ENCODE measurements at regions not wholly inside any gene's neighbourhood (a gene's known extent, or its start where the extent isn't known, plus 50 kb on each side); places are given as distances from the start of the nearest gene placed in this dataset.

DNA sequence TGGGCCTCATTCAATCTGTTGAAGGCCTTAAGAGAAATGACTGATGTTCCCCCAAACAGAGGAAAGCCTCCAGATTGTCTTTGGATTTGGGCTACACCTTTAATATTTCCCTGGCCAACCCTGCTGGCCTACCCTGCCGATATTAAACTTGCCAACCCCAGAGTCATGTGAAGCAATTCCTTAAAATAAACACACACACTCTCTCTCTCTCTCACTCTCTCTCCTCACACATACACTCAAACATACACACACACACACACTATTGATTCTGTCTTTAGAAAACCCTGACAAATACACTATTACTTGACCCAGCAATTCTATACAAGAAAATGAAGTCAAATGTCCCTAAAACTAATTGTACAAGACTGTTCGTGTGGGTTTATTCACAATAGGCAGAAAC, 109.9 kb upstream of the ST8SIA2 start:
- Mint-ChIP-seq H3K27me3 (no peaks in the 10 kb centered on the region), H3K36me3 (no peaks in the 10 kb centered on the region), H3K9me3 (peaks cover 3% of the 10 kb centered on the region), H3K27ac (no peak overlapping the region), H3K4me3 (no peak overlapping the region), H3K4me1 (no peaks in the 10 kb centered on the region)
- ATAC-seq: no peak

DNA sequence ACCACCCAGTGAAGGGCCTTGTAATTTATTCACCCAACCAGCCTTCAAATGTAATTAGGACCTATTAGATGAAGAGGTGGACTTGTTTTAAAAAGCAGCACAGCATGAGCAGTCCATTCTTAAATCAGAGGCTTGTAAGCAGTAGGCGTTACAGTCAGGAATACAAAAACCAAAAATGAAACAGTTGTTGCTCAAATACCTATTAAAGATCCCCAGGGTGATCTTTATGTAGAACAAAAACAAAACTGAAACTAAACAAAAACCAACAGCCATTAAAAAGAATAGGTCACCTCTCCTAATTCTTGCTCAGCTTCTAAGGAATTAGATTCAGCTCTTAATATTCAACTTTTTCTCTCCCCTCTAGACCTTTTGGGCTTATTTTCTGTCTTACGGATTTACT, 104.9 kb upstream of the ST8SIA2 start:
- no peak for ATAC-seq
- Mint-ChIP-seq H3K4me3 (no peak overlapping the region), H3K27me3 (peaks cover 10% of the 10 kb centered on the region), H3K9me3 (no peaks in the 10 kb centered on the region), H3K4me1 (no peaks in the 10 kb centered on the region), H3K36me3 (no peaks in the 10 kb centered on the region), H3K27ac (no peak overlapping the region)

DNA sequence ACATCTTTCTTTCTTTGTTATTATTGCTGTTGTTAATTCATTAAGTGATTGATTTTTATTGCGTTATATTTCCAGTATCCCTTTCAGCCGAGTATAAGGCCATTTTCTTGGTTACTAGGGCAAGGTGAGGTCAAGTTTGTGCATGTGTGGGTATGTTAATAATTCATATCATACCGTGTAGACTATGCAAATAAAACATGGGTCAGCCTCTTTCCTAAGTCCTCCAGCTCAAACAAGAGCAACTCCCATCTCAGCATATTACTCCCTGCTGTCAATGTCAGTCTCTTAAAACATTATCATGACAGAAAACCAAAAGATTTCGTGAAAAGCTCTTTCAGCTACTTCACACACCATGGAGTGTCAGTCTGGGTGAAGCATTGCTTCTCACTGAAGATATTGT, 103.9 kb upstream of the ST8SIA2 start:
- Mint-ChIP-seq H3K36me3 (no peaks in the 10 kb centered on the region), H3K4me1 (no peaks in the 10 kb centered on the region), H3K4me3 (no peak overlapping the region), H3K27ac (no peak overlapping the region), H3K9me3 (no peaks in the 10 kb centered on the region), H3K27me3 (peaks cover 10% of the 10 kb centered on the region)
- no peak for ATAC-seq

DNA sequence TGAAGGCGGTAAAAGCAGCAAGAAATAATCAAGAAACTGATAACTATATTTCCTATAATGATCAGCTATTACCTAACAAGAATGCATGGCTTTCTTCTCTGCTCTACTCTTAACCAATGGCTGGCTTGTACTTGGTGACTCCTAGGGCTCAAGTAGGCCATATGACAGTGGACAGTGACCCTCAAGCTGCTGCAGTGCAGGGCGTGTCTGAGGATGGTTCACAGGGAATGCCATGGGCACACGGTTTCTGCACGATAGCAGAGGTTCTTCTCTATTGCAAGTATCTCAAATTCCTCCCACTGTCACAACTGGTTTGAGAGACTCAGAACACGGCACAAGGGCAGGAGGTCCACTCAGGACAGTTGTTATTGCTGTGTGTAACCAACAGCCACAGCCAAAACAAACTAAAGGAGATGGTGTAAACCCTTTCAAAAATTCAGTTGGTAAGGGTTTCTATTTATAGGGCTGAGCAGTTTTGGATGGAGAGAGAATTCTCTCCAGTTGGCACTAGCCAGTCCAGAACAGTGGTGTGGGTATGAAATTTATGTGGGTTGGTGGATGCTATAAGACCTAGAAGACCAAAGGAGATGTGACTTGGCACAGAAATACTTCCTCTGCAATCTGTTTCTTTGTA, 103.2 kb upstream of the ST8SIA2 start:
- no peak for ATAC-seq
- peaks cover 10% of the 10 kb centered on the region for H3K27me3 Mint-ChIP-seq

DNA sequence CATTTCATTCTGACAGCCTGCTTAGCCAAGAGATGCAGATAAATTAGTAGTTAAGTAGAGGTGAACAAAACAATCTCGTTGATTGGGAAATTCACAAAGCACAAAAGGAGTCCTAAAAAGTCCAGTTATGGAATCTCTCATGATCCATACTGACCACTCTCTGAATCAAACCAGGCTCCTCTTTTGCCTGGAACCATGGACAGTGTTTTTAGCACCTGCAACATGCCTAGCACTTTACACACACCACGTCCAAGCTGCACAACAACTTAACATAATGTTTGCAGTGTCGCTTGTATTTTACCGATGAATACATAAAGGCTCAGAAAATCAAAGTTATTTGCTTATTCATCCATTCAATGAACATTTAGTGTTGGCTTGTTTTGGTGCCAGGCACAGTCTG, 101.8 kb upstream of the ST8SIA2 start:
- no peak for ATAC-seq
- Mint-ChIP-seq H3K27me3 (peaks cover 10% of the 10 kb centered on the region), H3K4me1 (no peaks in the 10 kb centered on the region)

More for the DNA sequence above, 103.2 kb upstream of the ST8SIA2 start:
- Mint-ChIP-seq H3K9me3 (no peaks in the 10 kb centered on the region), H3K27ac (no peak overlapping the region), H3K4me3 (no peak overlapping the region), H3K4me1 (no peaks in the 10 kb centered on the region), H3K36me3 (no peaks in the 10 kb centered on the region)

DNA sequence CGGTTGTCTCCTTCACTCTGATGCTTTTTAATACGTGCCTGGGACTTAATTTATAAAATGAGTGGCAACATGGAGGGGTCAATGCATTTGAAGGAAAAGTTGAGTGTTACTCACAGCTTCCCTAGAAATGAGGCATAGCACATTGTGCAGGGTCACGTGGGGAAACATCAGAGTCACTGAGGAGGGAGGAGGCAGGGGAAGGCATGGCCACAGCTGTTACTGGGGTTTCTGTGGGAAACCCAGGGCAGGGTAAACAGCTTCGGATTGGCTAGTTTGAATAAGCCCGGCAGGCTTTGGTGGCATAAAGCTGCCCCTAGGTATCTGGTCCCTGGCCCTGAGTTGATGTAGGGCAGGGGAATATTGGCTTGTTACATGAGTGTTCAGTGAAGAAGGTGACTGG, 98.9 kb upstream of the ST8SIA2 start:
- Mint-ChIP-seq H3K27ac (no peak overlapping the region), H3K4me3 (no peak overlapping the region), H3K36me3 (no peaks in the 10 kb centered on the region), H3K4me1 (no peaks in the 10 kb centered on the region), H3K9me3 (peaks cover 4% of the 10 kb centered on the region), H3K27me3 (peaks cover 10% of the 10 kb centered on the region)
- no peak for ATAC-seq

More for the DNA sequence above, 101.8 kb upstream of the ST8SIA2 start:
- Mint-ChIP-seq H3K9me3 (peaks cover 4% of the 10 kb centered on the region), H3K36me3 (no peaks in the 10 kb centered on the region), H3K27ac (no peak overlapping the region), H3K4me3 (no peak overlapping the region)

DNA sequence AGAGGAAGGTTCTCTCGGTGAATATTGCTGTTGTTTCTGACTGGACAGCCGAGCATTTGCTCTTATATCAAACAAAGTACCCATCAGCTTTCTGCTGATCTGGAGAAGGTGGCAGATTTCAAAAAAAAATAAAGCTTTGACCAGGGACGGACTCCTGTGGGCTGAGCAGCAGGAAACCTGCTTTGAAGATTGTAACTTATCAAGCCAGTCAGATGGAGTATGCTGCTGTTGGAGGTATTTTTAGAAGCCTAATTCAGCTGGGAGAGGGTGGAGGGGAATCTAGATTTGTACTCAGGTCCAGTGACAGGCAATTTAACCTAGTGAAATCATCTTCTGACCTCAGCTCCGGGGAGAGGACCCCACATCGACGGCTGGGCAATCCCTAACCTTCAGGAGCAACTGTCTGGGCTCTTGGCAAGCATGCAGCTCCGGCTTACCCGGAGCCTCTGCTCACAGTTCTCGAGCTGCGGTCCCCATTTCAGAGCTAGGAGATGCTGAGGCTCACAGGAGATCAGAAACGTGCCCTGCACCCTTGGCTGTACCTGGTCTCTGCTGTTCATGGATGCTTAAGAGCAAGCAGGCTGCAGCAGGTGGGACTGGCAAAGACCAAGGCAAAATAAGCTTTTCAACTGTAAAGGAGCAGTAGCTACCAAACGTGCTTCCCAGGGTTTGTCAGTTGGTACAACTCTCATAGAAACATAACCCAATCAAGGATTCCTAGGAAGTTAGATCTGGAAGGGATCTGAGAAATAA, 89.3 kb upstream of the ST8SIA2 start:
- peaks cover 7% of the 10 kb centered on the region for H3K9me3 Mint-ChIP-seq
- no peak overlapping the region for H3K4me3 Mint-ChIP-seq
- ATAC-seq: no peak
- H3K36me3 Mint-ChIP-seq: no peaks in the 10 kb centered on the region
- H3K4me1 Mint-ChIP-seq: peaks cover 6% of the 10 kb centered on the region
- H3K27ac Mint-ChIP-seq: no peak overlapping the region
- peaks cover 20% of the 10 kb centered on the region for H3K27me3 Mint-ChIP-seq

DNA sequence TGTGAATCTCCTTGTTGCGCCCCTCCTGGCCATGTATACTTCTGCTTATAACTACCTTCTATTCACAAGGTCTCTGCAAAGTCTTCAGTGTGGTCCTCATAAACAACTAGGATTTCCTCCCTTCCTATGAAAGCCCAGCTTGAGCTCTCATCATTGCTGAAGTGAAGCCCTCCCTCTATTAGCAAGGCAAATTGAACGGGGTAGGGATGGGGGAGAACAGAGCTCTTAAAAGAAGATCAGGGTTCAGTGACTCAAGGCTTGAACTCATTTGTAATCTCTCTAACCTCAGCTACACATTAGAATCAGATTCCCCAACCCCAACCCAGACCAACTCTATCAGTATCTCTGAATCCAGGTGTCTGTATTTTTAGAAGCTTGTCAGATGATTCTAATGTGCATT, 88.3 kb upstream of the ST8SIA2 start:
- peaks cover 20% of the 10 kb centered on the region for H3K27me3 Mint-ChIP-seq
- ATAC-seq: no peak
- H3K4me3 Mint-ChIP-seq: no peak overlapping the region
- H3K4me1 Mint-ChIP-seq: peaks cover 6% of the 10 kb centered on the region
- H3K27ac Mint-ChIP-seq: no peak overlapping the region
- peaks cover 7% of the 10 kb centered on the region for H3K9me3 Mint-ChIP-seq
- no peaks in the 10 kb centered on the region for H3K36me3 Mint-ChIP-seq

DNA sequence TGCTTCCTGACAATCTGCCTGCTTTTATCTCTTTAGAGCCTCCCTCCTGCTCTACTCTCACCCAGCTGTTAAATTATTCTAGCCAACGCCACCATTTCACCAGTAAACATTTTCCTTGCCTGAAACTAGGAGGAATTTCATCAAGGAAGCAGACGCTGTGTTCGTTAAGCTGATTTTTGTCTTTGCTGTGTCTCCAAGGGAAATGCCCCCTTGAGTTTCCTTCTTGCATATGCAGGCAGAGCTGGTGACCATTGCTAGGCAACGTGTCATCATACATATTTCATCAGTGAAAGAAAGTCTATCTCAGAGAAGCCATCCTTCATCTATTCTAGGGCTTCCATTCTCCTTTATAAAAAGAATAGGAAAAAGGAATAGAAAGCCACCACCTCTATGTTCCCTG, 87.0 kb upstream of the ST8SIA2 start:
- Mint-ChIP-seq H3K4me1 (peaks cover 6% of the 10 kb centered on the region), H3K27me3 (peaks cover 20% of the 10 kb centered on the region), H3K4me3 (no peak overlapping the region), H3K36me3 (no peaks in the 10 kb centered on the region), H3K9me3 (peaks cover 9% of the 10 kb centered on the region), H3K27ac (no peak overlapping the region)
- no peak for ATAC-seq

DNA sequence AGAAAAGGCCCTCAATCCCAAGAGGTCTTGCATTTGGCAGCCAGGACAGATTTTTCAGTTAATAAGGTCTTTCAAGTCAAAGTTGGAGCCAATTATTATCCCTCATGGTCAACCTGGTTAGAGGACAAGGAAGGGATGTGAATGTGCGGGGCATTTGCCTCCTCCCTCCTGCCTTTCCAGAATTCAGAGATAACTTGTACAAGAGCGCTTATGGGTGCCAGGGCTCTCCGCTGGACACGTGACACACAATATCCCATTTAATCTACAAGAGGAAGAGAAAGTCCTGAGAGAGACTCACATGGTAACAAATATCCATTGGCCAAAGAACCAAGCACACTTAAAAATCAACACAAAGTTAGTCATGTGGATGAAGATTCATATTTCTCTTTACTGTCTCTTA, 78.5 kb upstream of the ST8SIA2 start:
- H3K27ac Mint-ChIP-seq: no peak overlapping the region
- H3K9me3 Mint-ChIP-seq: peaks cover 13% of the 10 kb centered on the region
- no peak overlapping the region for H3K4me3 Mint-ChIP-seq
- peaks cover 9% of the 10 kb centered on the region for H3K27me3 Mint-ChIP-seq
- ATAC-seq: no peak
- no peaks in the 10 kb centered on the region for H3K4me1 Mint-ChIP-seq
- H3K36me3 Mint-ChIP-seq: no peaks in the 10 kb centered on the region

DNA sequence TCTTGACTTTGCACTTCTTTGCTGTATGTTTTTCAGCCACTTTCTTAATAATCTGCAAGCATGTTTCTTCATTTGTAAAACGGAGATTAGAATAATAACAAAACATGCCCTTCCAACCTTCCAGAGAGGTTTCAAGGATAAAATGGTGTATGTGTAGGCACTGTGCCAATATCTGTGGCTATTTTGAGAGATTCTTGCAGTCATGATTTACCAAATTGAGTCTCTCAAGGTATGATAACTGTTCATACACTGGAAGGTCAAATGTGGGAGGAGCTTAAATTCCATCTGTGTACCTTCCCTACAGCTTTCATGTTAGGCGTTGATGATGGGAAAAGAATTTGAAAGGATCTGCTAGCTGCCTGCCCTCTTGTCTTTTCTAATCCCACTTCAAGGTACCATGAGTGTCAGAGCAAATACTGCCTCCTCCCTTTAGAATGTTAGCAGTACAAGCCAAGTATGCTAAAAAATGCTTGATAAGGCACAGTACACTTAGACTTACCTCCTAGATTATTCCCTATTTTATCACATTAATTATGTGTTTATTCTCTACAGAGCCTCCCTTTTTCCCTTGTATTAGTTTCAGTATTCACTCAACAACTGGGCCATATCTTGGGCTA, 78.0 kb upstream of the ST8SIA2 start:
- peaks cover 9% of the 10 kb centered on the region for H3K27me3 Mint-ChIP-seq
- no peaks in the 10 kb centered on the region for H3K4me1 Mint-ChIP-seq
- H3K36me3 Mint-ChIP-seq: no peaks in the 10 kb centered on the region
- no peak overlapping the region for H3K27ac Mint-ChIP-seq
- no peak overlapping the region for H3K4me3 Mint-ChIP-seq
- peaks cover 13% of the 10 kb centered on the region for H3K9me3 Mint-ChIP-seq
- ATAC-seq: no peak

DNA sequence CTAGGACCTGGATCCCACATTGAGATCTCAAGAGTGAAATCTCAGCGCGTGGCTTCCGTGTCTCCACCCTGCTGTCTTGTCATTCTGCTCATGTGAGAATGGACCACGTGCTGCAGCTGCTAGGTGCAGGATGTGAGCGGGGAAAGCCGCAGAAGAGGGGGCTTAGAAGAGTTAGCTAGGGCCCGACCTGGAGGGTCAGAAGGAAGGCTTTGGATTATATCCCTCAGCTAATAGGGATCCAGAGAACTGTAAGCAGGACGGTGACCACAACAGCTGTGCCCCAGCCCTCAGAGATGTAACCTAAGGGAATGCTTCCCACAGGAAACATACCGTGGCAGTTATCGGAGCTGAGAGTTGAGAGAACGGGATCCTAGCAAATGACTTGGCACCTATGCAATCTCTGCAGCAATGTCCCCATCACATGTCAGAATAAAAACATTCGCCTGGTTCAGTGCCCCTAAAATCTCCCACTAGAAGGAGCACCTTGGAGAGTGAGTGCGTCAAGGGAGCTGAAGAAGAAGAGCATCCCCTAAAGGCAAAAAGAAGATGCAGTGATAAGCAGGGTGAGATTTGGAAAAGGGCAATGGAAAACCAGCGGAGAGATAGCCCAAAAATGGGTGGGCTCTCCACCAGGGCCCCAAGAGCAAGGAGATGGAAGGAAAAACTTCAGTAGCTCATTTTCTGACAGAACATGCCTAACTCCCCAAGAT, 76.9 kb upstream of the ST8SIA2 start:
- Mint-ChIP-seq H3K36me3 (no peaks in the 10 kb centered on the region), H3K9me3 (peaks cover 10% of the 10 kb centered on the region), H3K4me3 (no peak overlapping the region), H3K27ac (no peak overlapping the region), H3K4me1 (no peaks in the 10 kb centered on the region), H3K27me3 (peaks cover 9% of the 10 kb centered on the region)
- ATAC-seq: no peak

DNA sequence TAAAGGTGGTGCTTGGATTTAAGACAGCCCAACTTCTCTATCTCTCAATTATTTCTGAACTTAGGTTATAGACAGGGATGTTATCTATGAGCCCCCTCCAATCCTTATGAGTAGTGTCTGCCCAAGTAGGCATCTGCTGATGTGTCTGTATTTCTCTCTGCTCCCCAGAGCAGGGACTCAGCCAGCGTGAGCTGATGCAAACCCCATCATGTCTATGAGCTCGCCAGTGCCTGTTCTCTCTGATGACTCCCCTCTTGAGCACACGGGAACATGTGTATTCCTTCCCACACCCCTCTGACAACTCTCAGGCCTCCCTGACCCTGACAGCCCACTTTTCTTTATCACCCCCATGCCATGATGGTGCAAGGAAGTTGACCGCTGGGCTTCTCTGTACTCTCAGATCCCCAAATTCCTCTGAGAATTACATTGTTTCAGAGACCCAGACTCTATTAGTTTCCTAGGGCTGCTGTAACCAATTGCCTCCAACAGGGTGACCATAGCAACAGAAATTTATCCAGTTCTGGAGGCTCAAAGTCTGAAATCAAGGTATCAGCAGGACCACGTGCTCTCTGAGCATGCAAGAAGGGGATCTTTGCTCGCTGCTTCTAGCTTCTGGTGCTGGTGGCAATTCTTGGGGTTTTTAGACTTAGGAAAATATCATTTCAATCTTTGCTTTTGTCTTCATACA, 73.5 kb upstream of the ST8SIA2 start:
- H3K4me3 Mint-ChIP-seq: no peak overlapping the region
- no peaks in the 10 kb centered on the region for H3K4me1 Mint-ChIP-seq
- no peak overlapping the region for H3K27ac Mint-ChIP-seq
- no peaks in the 10 kb centered on the region for H3K36me3 Mint-ChIP-seq
- ATAC-seq: peak; percentile 5
- H3K9me3 Mint-ChIP-seq: no peaks in the 10 kb centered on the region
- peaks cover 9% of the 10 kb centered on the region for H3K27me3 Mint-ChIP-seq

DNA sequence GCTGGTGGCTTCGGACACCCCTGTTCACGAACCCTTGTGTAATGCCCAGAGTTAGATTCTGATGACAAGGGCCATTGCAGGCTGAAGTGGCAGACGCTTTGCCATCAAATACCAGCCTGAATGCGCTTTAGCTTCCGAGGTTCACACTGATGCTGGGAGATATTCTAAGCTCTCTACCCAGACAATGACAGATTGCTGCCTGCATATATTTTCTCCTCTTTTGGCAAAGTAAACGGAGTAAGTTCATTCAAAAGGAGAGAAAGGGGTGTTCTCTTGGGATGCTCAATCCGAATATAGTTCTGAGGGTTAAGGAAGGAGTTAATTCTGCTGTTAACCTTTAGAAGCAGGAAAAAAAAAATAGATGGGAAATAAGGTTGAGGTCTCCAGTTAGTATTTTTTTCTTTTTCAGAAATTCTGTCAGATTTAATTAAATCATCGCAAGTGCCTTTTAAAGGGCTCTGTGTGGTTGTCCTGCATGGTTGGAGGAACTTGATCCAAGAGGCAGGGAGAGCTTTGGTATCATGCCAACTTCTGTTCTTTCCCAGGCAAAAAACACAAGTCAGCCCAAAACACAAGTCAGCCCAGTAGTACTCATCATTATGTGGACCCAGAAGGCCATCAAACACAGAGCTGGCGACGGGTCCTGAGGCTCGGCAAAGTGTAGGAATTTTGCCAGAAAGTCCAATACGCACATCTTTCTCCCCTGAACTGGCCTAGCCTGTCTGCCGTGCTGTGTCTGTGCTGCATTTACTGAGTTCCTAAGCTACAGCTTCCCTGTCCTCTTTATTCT, 70.9 kb upstream of the ST8SIA2 start:
- ATAC-seq: no peak
- Mint-ChIP-seq H3K4me3 (no peak overlapping the region), H3K36me3 (no peaks in the 10 kb centered on the region), H3K9me3 (no peaks in the 10 kb centered on the region), H3K27me3 (no peaks in the 10 kb centered on the region), H3K4me1 (no peaks in the 10 kb centered on the region), H3K27ac (no peak overlapping the region)
